ENCODE measurements at regions not wholly inside any gene's neighbourhood (a gene's known extent, or its start where the extent isn't known, plus 50 kb on each side); places are given as distances from the start of the nearest gene placed in this dataset.

- TF ChIP-seq CTCF (IDR thresholded peaks at IDR 0.05): no peak
- no peaks in the 10 kb centered on the region for H3K4me1 Mint-ChIP-seq (ENCODE audit: low read depth)
- H3K4me3 Mint-ChIP-seq: no peak overlapping the region
- peaks cover 70% of the 10 kb centered on the region for H3K9me3 Mint-ChIP-seq
- no peak overlapping the region for H3K27ac Mint-ChIP-seq
- DNase-seq: no peak
- peaks cover 4% of the 10 kb centered on the region; the same call in 1 of the 2 replicates for H3K36me3 Mint-ChIP-seq (ENCODE audit: low read depth)
- no peaks in the 10 kb centered on the region for H3K27me3 Mint-ChIP-seq (ENCODE audit: insufficient read depth)
Measured at GRCh38 chr22:49251371-49251770, 576.3 kb downstream of the BRD1 start.

DNA sequence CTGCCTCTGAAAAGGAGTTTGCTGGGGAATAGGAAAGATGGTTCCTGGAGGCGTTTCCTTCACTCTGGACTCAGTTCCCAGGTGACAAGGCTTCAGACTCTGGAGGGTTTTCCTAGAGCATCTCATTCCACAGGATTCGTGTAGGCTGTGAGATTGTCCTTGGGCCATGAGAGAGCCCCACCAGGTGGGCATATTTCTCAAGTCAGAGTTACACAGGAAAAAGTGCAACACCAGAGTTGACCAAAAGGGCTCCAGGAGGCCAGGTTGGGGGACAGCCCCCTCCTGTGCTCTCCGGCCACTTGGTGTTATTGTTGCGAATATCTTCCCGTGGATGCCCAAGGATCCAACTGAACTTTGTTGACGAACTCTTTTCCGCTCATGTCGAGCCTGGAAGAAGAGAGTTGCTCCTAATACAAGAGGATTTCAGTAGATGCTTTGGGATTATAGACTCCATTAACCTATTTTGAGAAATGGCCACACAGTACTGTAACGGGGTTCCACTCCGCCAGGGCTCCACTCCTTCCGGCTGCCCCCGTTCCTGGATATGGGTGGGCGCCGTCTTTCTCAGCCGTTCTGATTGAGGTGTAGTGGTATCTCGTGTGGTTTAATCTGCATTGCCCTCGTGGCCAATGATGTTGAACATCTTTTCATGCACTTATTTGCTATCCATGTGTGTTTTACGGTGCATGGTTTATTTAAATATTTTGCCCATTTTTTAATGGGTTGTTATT, 580.3 kb downstream of the BRD1 start:
- Mint-ChIP-seq H3K4me1 (ENCODE audit: low read depth) (no peaks in the 10 kb centered on the region), H3K36me3 (ENCODE audit: low read depth) (peaks cover 1% of the 10 kb centered on the region; the same call in 1 of the 2 replicates), H3K27ac (no peak overlapping the region), H3K27me3 (ENCODE audit: insufficient read depth) (no peaks in the 10 kb centered on the region), H3K9me3 (peaks cover 62% of the 10 kb centered on the region), H3K4me3 (no peak overlapping the region)
- no peak for DNase-seq
- TF ChIP-seq CTCF (IDR thresholded peaks at IDR 0.05): no peak

GRCh38 chr22:49244466-49245420, 582.9 kb downstream of the BRD1 start:
- Mint-ChIP-seq H3K27ac (no peak overlapping the region), H3K4me3 (no peak overlapping the region), H3K4me1 (ENCODE audit: low read depth) (no peaks in the 10 kb centered on the region), H3K9me3 (peaks cover 71% of the 10 kb centered on the region), H3K36me3 (ENCODE audit: low read depth) (no peaks in the 10 kb centered on the region; the same call in 1 of the 2 replicates), H3K27me3 (ENCODE audit: insufficient read depth) (no peaks in the 10 kb centered on the region)
- no peak for TF ChIP-seq CTCF (IDR thresholded peaks at IDR 0.05)
- no peak for DNase-seq

DNA sequence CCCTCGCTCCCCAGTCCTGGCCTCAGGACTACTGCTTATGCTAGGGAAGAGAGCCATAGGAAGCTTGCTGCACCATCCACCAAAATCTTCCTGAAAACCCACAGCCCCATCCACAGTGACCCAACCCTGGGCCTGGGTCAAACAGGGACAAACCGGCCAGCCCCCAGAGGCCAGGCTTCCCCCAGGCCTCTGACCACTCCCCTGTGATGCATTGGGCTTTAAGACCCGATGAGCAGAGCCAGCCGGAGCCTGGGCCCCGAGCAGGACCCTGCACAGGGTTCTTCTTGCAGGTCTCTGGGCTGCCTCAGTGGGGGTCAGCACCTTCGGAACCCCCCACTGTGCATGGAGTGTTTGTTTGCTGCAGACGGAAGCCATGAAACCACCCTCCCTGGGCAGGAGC, 583.7 kb downstream of the BRD1 start:
- Mint-ChIP-seq H3K27me3 (ENCODE audit: insufficient read depth) (no peaks in the 10 kb centered on the region), H3K4me3 (no peak overlapping the region), H3K9me3 (peaks cover 72% of the 10 kb centered on the region), H3K4me1 (ENCODE audit: low read depth) (no peaks in the 10 kb centered on the region), H3K36me3 (ENCODE audit: low read depth) (no peaks in the 10 kb centered on the region; the same call in 1 of the 2 replicates), H3K27ac (no peak overlapping the region)
- DNase-seq: no peak
- no peak for TF ChIP-seq CTCF (IDR thresholded peaks at IDR 0.05)

DNA sequence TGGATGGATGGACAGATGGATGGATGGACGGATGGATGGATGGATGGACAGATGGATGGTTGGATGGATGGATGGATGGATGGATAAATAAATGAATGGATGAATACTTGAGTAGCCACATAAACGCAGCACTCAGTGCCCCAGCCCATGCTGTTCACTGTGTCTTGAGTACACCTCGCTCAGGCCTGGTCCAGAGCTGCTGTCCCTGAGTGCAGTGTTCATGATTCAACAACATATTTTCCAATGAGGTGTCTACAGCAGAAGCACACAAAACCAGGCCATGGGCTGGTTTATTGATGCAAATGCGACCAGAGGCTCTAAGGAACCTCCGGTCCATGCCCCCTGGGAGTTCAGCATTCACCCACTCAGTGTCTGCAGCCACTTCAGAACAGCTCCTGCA, 584.3 kb downstream of the BRD1 start:
- H3K4me3 Mint-ChIP-seq: no peak overlapping the region
- H3K9me3 Mint-ChIP-seq: peaks cover 72% of the 10 kb centered on the region
- H3K27ac Mint-ChIP-seq: no peak overlapping the region
- no peaks in the 10 kb centered on the region; the same call in 1 of the 2 replicates for H3K36me3 Mint-ChIP-seq (ENCODE audit: low read depth)
- no peaks in the 10 kb centered on the region for H3K27me3 Mint-ChIP-seq (ENCODE audit: insufficient read depth)
- no peak for DNase-seq
- H3K4me1 Mint-ChIP-seq (ENCODE audit: low read depth): no peaks in the 10 kb centered on the region
- TF ChIP-seq CTCF (IDR thresholded peaks at IDR 0.05): no peak
